ENCODE measurements at regions not wholly inside any gene's neighbourhood (a gene's known extent, or its start where the extent isn't known, plus 50 kb on each side); places are given as distances from the start of the nearest gene placed in this dataset.

GRCh38 chr4:188412499-188412898 lies 273.3 kb downstream of the TRIML1 start:
- TF ChIP-seq CTCF (IDR thresholded peaks at IDR 0.05; ENCODE audit: extremely low read depth, missing control alignments), result no peak

GRCh38 chr4:188414441-188414840 lies 275.2 kb downstream of the TRIML1 start:
- no peak for TF ChIP-seq CTCF (IDR thresholded peaks at IDR 0.05; ENCODE audit: extremely low read depth, missing control alignments)
- DNase-seq (ENCODE audit: low spot score), result no peak

More at GRCh38 chr4:188412499-188412898, 273.3 kb downstream of the TRIML1 start:
- no peak for DNase-seq (ENCODE audit: low spot score)

GRCh38 chr4:188417181-188417580 lies 277.9 kb downstream of the TRIML1 start:
- TF ChIP-seq CTCF (IDR thresholded peaks at IDR 0.05; ENCODE audit: extremely low read depth, missing control alignments), result no peak
- no peak for DNase-seq (ENCODE audit: low spot score)

GRCh38 chr4:188423039-188423438 lies 283.8 kb downstream of the TRIML1 start:
- TF ChIP-seq CTCF (IDR thresholded peaks at IDR 0.05; ENCODE audit: extremely low read depth, missing control alignments), result no peak
- no peak for DNase-seq (ENCODE audit: low spot score)

GRCh38 chr4:188428935-188429334 lies 289.7 kb downstream of the TRIML1 start:
- no peak for DNase-seq (ENCODE audit: low spot score)
- no peak for TF ChIP-seq CTCF (IDR thresholded peaks at IDR 0.05; ENCODE audit: extremely low read depth, missing control alignments)

- TF ChIP-seq CTCF (IDR thresholded peaks at IDR 0.05; ENCODE audit: extremely low read depth, missing control alignments), result no peak
- no peak for DNase-seq (ENCODE audit: low spot score)
Measured at GRCh38 chr4:188429965-188430364, 290.7 kb downstream of the TRIML1 start.

- TF ChIP-seq CTCF (IDR thresholded peaks at IDR 0.05; ENCODE audit: extremely low read depth, missing control alignments), result no peak
- DNase-seq (ENCODE audit: low spot score), result no peak
Measured at GRCh38 chr4:188430384-188430783, 291.1 kb downstream of the TRIML1 start.
